ENCODE measurements at regions not wholly inside any gene's neighbourhood (a gene's known extent, or its start where the extent isn't known, plus 50 kb on each side); places are given as distances from the start of the nearest gene placed in this dataset.

- TF ChIP-seq CTCF (optimal IDR thresholded peaks at IDR 0.05 in 1 of 3, IDR thresholded peaks at IDR 0.05 in 1 of 3, conservative IDR thresholded peaks at IDR 0.05 in 1 of 3; ENCODE audit: extremely low read depth in 1 of 3, insufficient read depth in 2 of 3, low read length in 3 of 3) (no peak), EZH2 (IDR thresholded peaks at IDR 0.05; ENCODE audit: low read length) (no peak)
Measured at GRCh38 chr3:10560060-10560861, 54.9 kb upstream of the ATP2B2 start.

All from keratinocyte (primary cell).